GM19043 (cell line): ENCODE measurements at regions not wholly inside any gene's neighbourhood (a gene's known extent, or its start where the extent isn't known, plus 50 kb on each side); places are given as distances from the start of the nearest gene placed in this dataset.

Source experiments
- ATAC-seq: cut with Tn5 transposase; IDR thresholded peaks from one replicate; pipeline ENCODE4 v1.9.1; 2021; ENCODE audit warnings: low read depth; ENCODE audit not compliant: unreplicated experiment

DNA sequence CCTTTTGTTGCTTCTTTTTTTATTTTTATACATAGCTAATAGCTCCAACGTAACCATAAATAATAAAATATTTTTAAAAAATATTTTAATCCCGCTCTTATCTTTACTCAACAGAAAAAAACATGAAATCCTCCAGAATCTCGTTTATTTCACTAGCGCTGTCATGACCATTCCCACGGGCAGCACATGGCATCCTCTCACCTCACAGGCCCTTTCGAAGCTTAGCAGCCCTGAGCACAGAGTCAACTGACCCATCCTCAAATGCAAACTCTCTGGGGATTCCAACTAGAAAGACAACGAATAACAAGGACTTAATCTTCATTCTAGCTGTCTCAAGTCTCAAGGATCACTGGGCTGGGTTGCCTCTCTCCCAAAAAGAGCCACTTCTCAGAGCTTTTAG is 285.9 kb upstream of the PPARGC1A start:
- no peak for ATAC-seq

DNA sequence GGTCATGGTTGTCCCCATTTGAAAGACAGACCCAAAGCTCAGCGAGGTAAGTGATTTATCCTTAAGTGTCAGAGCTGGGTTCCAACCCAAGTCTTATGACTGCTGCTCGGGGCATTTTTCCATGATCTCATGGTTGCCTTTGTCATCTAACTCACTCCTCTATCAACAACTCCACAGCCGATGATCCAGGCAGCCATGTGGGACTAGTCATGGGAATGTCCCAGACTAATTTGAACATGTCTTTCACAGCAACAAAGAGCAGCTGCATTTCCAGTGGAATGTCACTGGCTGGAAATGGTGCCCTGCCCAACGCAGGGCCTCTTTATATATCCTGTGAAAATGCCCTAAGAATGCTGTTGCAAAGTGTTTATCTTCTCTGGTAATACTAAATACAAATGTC is 284.8 kb upstream of the PPARGC1A start:
- no peak for ATAC-seq

DNA sequence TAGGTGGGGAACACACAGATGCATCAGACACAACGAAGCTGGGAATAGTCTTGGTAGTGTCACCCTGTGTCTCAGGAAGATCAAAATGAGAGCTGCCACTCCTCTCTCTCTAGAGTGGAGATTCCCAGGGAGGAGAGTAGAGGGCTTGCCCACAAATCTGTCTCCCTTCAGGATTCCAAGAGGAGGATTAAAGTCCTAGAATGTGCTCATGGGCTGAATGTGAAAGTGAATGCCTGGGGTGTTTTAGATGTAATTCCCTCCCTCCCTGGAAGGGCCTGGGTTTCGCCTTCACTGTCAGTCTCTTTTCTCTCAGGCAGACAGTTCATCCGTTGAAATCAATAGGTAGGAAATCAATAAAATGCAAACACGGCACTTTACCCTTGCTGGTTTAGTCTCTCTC is 282.6 kb upstream of the PPARGC1A start:
- ATAC-seq, result no peak

DNA sequence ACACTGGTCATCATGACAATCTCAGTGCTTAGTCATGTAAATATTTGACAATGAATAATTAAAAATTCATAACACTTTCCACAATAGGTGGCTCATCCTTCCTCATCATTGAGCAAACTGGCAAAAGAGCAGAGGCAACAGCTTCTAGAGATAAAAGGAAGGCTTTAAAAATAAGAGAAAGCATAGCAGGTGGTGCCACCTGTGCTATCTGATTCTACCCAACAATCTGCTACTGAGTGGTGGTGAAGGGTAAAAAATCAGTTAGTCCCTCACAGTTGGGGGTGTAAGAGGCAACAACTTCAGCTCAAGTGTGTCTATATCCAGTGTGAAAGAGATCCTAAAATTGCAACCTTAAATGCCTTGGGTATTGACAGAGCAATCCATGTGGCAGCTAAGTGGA is 280.1 kb upstream of the PPARGC1A start:
- no peak for ATAC-seq

DNA sequence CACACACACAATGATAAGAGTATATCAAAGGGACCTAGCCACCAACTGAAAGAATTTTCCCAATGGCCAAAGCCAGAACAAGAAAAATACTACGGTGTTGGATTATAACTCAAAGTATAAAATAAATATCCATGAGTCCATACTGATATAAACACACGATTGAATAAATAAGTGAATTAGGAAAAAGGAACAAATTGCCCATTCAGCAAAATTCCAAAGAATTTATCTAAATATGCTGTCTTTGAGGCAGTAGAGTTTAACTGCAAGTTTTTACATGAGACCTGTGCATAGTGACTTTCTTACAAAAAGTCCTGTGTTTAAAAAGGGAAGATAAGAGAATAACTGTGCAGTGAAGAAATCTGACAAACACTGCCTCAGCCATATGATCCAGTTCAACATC is 278.8 kb upstream of the PPARGC1A start:
- ATAC-seq, result no peak

DNA sequence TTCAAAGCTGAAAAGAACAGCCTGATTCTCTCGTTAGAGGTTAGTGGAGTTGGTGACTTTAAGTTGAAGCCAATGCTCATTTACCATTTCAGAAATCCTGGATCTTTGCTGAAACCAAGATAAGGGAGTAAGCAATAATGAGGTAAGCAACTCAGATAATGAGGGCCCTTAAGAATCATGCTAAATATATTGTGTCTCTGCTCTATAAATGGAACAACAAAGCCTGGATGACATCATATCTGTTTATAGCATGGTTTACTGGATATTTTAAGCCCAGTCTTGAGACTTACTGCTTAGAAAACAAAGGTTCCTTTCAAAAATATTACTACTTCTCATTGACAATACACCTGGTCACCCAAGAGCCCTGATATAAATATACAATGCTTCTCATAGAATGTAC is 276.7 kb upstream of the PPARGC1A start:
- no peak for ATAC-seq

DNA sequence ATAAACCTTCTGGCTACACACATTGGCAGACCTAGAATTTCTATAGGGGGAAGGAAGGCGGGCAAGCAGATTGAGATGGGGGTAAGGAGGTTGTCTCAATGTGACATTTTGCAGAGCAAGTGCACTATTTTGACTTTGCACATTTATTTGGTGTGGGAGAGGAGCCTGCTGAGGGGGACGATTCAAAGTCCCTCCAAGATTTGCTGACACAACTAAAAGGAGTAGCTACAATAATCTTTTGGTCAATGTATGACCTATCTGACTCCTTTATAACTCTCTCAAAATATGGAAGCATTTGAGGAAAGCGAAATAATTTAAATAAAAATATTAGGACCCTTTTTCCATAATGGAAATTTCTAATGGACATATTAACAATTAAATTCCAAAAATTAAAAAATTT is 274.9 kb upstream of the PPARGC1A start:
- no peak for ATAC-seq

DNA sequence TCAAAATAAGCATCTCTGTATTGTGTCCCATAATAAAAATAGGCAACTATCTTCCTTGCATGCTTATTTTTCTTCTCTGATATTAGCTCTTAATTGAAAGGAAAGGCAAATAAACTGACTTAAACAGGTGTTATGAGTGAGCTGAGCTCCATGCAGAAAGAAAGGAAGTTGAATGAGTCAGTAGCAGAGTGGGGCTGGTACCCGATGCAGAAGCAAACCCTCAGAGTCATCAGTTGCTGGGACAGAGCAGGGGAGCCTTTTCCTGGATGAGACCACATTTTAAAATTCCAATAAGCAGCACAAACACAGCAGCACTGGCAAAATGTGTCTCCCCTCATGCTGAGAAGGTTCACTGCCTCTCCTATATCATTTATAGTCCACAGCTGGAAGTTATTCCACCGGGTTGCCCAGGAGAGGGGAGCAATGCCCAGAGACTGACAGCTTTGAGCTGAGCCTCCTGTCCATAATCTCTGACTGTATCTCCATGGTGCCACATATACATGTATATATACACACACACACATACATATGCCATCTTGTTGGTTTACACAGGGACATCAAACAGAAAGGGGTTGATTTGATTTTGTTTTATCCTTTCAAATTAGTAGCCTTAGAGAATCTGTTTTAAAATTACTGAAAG is 274.3 kb upstream of the PPARGC1A start:
- no peak for ATAC-seq

DNA sequence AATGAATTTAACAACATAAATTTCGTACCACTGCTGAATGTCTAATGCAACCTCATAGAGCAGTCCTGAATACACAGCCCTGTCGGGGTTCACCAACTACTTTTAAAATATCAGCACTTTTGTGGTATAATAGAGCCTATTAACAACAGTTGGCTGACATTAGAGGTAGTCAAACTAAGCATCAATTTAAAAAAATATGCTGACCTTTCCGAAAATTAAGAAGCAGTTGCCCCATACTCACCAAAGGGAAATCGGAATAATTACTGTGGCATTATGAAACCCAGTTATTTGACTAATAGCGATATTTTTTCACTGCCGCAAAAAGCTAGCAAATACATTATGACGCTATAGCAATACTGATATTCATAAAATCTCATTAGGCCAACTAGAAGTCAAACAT is 273.5 kb upstream of the PPARGC1A start:
- no peak for ATAC-seq

DNA sequence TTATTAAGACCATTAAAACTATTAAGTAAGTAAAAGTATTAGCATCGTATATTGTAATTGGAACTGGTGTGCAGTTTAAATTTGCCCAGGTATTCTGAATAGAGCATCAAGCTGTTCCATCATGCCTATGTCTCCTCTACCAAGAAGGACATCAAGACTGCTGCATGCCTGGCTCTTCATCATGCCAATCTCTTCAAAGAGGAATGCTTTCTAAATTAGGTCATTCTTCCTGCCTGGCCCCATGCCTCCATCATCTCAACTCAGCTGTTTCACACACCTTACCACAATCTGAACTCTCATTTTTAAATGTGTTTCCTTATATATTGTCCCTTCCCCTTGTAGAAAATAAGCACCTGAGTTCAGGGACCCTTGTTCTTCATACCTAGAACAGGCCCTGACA is 270.5 kb upstream of the PPARGC1A start:
- no peak for ATAC-seq

DNA sequence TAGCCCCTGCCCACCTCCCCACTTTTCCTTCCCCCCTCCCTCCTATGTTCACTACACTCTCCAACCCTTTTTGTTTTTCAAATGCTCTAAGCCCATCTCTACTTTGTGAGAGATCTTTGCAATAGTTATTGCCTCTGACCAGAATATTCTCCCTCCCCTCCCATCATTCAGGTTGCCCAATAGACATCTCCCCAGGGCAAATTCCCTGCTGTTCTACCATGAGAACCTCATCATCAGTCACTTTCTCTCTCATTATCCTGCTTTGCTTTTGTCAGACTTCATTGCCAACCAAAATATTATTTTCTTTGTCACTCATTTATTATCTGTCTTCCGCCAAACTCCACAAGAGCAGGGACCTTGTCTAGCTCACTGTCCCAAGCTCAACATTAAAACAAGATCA is 268.2 kb upstream of the PPARGC1A start:
- no peak for ATAC-seq

DNA sequence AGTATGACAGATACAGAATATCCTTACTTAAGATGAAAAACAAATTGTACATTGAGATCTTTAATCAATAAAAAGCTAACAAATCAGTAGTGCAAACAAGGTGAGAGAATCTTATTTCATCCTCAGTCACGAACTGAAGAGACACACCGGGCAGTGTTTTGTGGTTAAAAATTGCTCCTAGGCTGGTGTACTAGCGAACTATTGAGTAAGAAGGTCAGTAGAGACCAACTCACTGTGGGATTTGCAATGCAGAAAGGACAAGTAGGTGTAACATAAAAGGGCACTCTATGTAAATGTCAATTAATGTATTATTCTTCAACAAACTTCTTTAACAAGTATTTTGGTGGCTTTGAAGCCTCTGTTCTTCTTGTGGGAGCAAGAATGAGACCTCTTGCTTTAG is 260.2 kb upstream of the PPARGC1A start:
- no peak for ATAC-seq

DNA sequence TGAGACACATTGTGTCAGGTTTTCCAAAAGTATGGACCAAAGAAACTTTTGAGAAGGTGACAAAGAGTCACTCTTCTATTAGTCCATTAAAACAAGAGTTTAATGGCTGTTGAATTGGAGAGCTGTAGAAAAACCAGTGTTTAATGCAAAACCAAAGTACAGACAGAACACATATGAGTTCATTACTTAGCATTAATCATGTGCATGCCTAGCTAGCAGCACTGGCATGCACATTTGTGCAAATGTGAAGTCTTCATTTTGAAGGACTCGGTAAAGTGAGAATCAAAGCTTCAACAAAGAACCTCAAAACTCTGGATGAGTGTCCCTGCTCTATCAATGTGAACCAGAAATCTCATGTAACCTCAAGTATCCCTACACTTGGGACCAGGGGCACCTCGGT is 256.3 kb upstream of the PPARGC1A start:
- no peak for ATAC-seq

DNA sequence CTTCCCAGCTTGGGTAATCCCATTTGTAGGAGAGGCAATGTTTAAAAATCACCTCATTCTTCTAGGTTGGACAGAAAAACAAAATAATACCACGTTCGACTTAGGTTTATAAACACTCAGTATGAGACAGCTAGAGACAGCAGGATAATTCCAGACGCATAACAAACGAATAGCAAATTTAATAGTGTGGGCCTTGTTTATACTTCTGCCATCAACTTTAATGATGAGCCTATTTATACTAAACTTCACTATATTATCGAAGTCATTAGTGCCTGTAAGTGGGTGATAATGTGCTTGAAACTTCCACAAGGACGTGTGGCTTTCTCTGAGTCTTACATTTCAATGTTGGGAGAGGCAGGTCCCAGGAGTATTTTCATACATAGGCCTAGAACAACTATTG is 255.7 kb upstream of the PPARGC1A start:
- ATAC-seq, result no peak

DNA sequence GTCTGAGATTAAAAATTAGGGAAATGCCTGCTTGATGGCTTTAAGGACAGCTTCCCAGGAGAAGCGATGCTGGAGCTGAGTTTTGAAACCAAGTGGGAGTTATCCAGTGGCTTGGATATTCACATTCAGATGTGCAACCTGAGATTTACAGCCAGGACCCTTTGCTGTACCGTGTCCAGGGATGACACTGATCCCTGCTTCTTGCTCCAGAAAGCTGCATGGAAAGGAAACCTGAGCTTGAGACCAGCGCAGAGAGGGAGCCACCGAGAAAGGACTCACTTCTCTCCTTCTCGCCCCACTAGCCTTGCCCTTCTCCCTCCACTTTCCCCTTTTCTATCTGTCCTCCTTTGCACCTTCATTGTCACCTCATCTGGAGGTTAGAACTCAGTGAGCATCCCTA is 254.5 kb upstream of the PPARGC1A start:
- no peak for ATAC-seq

DNA sequence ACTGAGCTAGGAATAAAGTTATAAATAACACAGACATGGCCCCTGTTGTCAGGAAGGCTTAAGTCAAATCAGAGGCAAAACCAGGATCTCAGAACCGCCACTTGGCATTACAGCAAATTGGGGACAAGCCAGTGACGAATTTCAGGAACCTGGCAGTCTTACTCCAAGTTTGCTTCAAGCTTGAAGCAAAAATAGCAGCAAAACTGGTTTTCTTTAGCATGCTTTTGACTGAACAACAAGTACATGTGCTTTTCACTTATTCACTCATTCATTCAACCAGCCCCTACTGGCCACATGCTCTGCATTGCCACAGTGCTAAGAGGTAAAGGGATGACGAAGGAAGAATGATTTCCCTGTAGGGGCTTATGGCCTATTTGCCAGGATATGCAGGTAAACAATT is 253.9 kb upstream of the PPARGC1A start:
- ATAC-seq, result no peak

DNA sequence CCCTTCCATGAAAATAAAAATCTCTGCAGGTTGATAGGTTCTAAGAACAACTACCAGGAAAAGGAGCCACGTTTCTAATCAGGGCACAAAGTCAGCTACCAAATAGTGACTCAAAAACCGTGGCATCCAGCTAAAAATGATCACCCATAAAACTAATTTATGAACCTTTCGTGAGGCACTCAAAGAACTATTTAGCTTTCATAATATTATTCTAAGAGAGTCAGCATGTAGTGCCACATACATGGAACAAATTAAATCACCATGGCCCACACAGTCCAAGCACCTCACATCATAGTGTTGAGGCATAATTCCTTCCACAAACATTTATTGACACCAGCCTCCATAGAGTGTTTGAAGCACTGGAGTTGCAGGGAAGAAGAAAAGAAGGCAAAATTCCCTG is 252.0 kb upstream of the PPARGC1A start:
- no peak for ATAC-seq

DNA sequence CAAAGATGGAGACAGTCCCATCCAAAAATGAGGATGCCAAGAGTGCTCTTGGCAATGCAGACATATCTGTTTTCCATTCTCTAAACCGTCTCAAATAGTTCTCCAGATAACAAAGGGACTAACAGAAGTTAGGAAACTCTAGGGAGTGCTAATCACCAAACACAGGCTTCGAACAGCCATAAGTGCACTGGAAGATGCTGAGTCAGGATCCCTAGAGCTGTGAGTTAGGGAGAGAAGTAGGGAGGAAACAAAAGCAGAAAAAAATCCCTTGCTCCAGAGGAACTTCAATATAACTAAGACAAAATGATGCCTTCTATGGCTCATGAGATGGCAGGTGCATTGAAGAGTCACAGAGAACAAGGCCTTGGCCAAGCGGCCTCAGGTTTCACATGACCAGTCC is 251.0 kb upstream of the PPARGC1A start:
- ATAC-seq, result no peak

DNA sequence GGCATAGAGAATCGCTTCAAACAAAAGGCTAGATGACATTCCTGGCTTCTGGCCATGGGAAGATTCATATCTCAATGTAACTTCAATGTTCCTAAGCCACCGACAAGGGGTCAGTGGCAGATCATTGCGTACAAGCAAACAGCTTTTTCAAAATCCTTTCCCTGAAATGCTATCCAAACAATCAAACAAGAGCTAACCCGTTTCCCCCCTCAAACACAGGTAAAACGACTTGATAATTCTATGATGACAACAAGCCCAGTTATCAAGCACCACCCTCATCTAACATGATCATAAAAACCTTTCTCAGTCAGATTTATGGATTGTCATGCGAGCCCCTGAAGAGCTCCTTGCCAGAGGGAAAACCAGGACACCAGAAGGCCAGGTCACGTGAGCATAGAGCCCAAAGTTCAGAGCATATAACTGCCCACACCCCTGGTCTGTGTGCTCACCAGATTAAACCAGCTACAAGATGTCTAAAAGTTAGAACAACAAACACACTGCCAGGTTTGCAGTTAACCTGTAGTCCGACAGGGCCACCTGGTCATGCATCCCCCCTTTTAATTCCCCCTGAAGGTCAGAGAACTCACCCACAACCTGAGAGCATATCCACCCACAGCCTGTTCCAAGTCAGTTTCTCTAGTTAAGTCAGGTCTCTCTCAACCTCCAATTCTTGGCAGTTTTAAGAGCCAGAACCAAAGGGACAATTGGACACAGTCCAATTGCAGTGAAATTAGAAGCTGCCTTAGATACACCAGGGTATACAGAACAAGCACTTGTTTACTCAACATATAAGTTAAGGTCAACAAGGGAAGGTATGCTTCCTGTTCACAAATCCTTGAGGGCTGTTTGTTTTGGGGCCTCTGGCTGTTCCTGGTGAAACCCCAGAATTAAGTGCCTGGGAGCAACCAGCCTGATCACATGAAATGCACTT is 248.1 kb upstream of the PPARGC1A start:
- ATAC-seq, result no peak

DNA sequence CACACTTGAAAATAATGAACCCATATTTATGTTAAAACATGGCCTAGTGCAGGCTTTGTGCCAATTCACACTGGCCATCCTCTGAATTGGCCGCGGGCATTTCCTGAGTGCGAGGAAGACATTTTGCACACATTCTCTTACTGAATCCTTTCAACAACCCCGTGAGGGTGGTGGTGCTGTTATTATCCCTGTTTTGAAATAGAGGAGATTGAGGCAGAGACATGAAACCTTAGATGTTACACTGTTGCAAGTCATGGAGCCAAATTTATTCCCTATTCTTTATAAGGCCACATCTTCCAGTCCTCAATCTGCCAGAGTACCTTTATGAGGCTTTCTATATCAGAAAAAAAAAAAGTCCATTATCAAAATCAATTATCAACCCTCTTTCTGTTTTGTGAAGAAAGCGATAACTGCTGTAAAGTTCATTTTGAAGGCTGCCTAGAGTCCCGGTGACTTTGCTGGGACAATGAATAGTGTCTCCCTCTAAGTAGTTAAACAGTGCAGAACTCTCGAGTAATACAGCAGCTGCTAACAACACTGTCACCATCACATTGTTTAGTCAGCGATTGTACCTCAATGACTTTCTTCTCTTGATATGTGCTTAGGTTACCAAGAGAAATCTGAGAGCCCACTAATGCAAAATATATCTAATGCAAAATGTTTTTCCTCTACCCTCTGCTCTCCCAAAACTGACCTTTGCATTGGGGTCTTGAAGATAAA is 242.3 kb upstream of the PPARGC1A start:
- ATAC-seq, result no peak

DNA sequence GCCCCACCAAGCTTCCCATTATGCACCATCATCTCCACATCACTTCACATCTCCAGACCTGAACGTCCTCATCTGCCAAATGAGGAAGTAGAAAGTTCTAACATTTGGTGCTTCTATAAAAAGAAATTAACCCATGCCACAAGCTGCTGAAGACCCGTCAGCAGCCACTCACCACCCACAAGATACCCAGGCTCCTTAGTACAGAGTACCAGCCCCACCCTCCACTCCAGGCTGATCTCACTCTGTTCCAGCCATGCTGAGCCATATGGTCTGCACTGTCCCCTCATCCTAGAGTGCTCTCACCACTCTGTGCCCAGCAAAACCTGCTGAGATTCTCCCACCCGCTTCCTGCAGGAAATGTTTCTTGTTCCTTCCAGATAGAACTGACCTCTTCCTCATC is 240.8 kb upstream of the PPARGC1A start:
- no peak for ATAC-seq

DNA sequence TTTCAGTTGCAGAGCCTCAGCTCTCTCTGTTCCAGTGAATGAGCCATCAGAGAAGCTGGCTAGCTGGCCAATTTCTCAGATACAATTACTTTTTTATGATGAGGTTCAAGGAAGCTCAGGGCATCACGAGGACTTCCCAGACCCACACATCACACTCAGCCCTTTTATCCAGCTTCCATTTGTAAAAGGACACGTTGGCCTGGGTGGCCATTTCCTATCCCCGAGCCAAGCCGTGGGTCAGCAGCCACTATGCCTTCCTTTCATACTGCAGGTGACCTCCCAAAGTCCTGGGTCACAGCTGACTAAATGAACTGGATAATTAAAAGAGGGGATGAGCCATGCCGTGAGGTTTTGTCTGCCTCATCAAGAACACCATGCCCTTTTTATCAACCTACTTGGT is 236.9 kb upstream of the PPARGC1A start:
- ATAC-seq, result no peak
